MV-4-11 (cell line): ENCODE measurements at regions not wholly inside any gene's neighbourhood (a gene's known extent, or its start where the extent isn't known, plus 50 kb on each side); places are given as distances from the start of the nearest gene placed in this dataset.
A peak's percentile ranks its signal among the peaks of the same experiment; 100 is the strongest.

ENCODE experiments used
- DNase-seq: peaks from one replicate; lab custom pipeline; 2025; lab: John Stamatoyannopoulos, UW

- no peak for DNase-seq
These were observed 79.7 kb upstream of the GNG2 start for GRCh38 chr14:51780741-51781140.

- DNase-seq = no peak
These were observed 79.0 kb upstream of the GNG2 start for GRCh38 chr14:51781381-51781780.

- DNase-seq = no peak
These were observed 78.0 kb upstream of the GNG2 start for GRCh38 chr14:51782435-51782834.

- DNase-seq = peak; percentile 33
These were observed 76.6 kb upstream of the GNG2 start for GRCh38 chr14:51783765-51784164.

GRCh38 chr14:51784466-51784865, 75.9 kb upstream of the GNG2 start:
- DNase-seq = no peak

- no peak for DNase-seq
These were observed 74.2 kb upstream of the GNG2 start for GRCh38 chr14:51786227-51786626.

- no peak for DNase-seq
These were observed 73.1 kb upstream of the GNG2 start for GRCh38 chr14:51787352-51787751.

GRCh38 chr14:51789114-51789513, 71.3 kb upstream of the GNG2 start:
- no peak for DNase-seq

- peak; percentile 74 for DNase-seq
These were observed 70.8 kb upstream of the GNG2 start for GRCh38 chr14:51789596-51789995.

- DNase-seq = no peak
These were observed 67.6 kb upstream of the GNG2 start for GRCh38 chr14:51792809-51793208.

GRCh38 chr14:51805541-51805940, 54.9 kb upstream of the GNG2 start:
- DNase-seq = no peak

GRCh38 chr14:51806026-51807023, 54.1 kb upstream of the GNG2 start:
- DNase-seq = no peak

- DNase-seq = no peak
These were observed 53.1 kb upstream of the GNG2 start for GRCh38 chr14:51807356-51807755.
